Prostate gland (tissue), 2 donors: ENCODE measurements at regions not wholly inside any gene's neighbourhood (a gene's known extent, or its start where the extent isn't known, plus 50 kb on each side); places are given as distances from the start of the nearest gene placed in this dataset.
A peak's percentile ranks its signal among the peaks of the same experiment; 100 is the strongest.

ENCODE experiments used
- DNase-seq: peaks from one replicate; pipeline ENCODE4 v3.0.0-alpha.2; 2019; ENCODE audit warnings: low spot score
- H3K27ac ChIP-seq, 2 donors: fragments of 200-600 bp; sonication (generic); 2 replicates each; pipeline ENCODE4 v1.5.1; 2017 to 2019
- H3K27me3 ChIP-seq: fragments of 200-600 bp; sonication (generic); replicated peaks from 2 replicates; pipeline ENCODE4 v1.5.1; 2019; ENCODE audit not compliant: insufficient read depth
- H3K36me3 ChIP-seq, 2 donors: fragments of 200-600 bp; sonication (generic); 1 replicate in 1 of 2; 2 replicates in 1 of 2; pipeline versions ENCODE4 v1.5.1 to v1.8.1; 2017 to 2019
- H3K4me1 ChIP-seq: fragments of 200-600 bp; sonication (generic); replicated peaks from 2 replicates; pipeline ENCODE4 v1.5.1; 2019
- H3K4me3 ChIP-seq, 2 donors: fragments of 200-600 bp; sonication (generic); 2 replicates each; pipeline ENCODE4 v1.5.1; 2017 to 2019
- H3K9me3 ChIP-seq: fragments of 200-600 bp; sonication (generic); 2 replicates; pipeline ENCODE4 v1.5.1; 2017
- POLR2A ChIP-seq: fragments of 450-650 bp; IDR thresholded peaks from one replicate; pipeline ENCODE4 v1.6.1; 2016; ENCODE audit warnings: antibody characterized with exemption, mild to moderate bottlenecking
- POLR2AphosphoS5 ChIP-seq: sonication (generic); formaldehyde crosslinking; IDR thresholded peaks from one replicate; pipeline ENCODE4 v1.6.1; 2017; ENCODE audit warnings: antibody characterized with exemption
- WGBS: methylation state at CpG from one replicate; pipeline ENCODE4 v1.1.5; 2018; 5-methylcytosine and 5-hydroxymethylcytosine counted together
- intact Hi-C: fragments of 100-400 bp; cut with DNase I; formaldehyde crosslinking; loops from one replicate; pipeline ENCODE4 v1.14.2; 2022
- TF ChIP-seq, protein P1 (sequence below), 4 experiments: fragments of 200-600 bp in 2 of 4; fragments of 450-650 bp in 2 of 4; sonication (generic) in 2 of 4; IDR thresholded peaks; 1 replicate in 3 of 4; 2 replicates in 1 of 4; pipeline ENCODE4 v1.5.1; 2016 to 2019; ENCODE audit warnings: antibody characterized with exemption in 4 of 4, mild to moderate bottlenecking in 2 of 4, moderate library complexity in 2 of 4

DNA sequence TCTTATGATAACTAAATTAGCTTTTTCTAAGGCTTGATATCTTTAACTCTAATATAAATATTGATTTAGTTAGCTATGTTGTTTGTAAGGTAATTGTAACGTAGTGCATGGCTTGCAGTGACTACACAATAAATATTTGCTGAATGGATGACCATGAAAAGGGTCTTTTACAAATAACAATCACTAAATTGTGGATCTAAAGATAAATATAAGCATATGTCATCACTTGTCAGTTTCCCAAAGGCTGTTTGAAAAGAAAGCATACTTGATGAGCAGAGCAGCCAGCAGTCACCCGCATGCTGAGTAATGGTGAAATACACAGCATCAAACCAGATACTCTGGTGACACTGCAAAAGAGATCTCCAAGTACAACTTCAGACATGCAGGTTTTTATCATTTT is 92.5 kb upstream of the FMN2 start:
- intact Hi-C loops: no loop called here
- DNase-seq: no peak
- TF ChIP-seq POLR2AphosphoS5 (no peak), POLR2A (no peak)
- TF ChIP-seq, protein P1, sequence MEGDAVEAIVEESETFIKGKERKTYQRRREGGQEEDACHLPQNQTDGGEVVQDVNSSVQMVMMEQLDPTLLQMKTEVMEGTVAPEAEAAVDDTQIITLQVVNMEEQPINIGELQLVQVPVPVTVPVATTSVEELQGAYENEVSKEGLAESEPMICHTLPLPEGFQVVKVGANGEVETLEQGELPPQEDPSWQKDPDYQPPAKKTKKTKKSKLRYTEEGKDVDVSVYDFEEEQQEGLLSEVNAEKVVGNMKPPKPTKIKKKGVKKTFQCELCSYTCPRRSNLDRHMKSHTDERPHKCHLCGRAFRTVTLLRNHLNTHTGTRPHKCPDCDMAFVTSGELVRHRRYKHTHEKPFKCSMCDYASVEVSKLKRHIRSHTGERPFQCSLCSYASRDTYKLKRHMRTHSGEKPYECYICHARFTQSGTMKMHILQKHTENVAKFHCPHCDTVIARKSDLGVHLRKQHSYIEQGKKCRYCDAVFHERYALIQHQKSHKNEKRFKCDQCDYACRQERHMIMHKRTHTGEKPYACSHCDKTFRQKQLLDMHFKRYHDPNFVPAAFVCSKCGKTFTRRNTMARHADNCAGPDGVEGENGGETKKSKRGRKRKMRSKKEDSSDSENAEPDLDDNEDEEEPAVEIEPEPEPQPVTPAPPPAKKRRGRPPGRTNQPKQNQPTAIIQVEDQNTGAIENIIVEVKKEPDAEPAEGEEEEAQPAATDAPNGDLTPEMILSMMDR (IDR thresholded peaks at IDR 0.05): no peak
- H3K9me3 ChIP-seq: no peaks in the 10 kb centered on the region
- H3K27ac ChIP-seq: no peak overlapping the region
- no peak overlapping the region for H3K4me3 ChIP-seq
- H3K4me1 ChIP-seq: no peaks in the 10 kb centered on the region
- H3K36me3 ChIP-seq: no peaks in the 10 kb centered on the region
- 65% methylated on average over 2 of the region's 2 CpGs for WGBS
- peaks cover 12% of the 10 kb centered on the region for H3K27me3 ChIP-seq

GRCh38 chr1:240000634-240001033 is 91.0 kb upstream of the FMN2 start:
- TF ChIP-seq, protein P1 (IDR thresholded peaks at IDR 0.05): no peak
- TF ChIP-seq POLR2A: no peak
- TF ChIP-seq POLR2AphosphoS5: no peak

DNA sequence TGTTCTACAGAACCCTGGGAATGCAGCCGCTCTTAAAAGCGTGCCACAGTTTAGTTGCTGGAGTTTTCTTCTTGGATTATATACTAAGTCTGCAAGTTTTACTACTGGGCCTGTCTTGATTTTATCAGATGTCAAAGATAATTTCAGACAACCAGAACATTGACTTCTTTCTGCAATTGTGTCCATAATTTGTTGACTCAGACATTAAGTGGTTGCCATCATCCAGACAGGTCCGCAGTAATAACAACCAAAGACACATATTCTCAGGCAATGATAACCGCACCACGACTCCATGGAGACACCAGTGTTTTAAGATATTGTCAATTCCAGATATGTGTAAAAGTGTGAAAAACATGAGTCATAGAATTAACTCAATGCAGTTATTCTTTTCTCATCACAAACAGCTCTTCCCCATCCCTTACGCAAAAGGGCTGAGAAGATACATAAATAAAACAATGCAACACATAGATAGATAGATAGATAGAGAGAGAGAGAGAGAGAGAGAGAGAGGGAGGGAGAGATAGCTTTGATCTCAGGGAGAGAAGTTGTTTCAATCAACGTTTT is 90.4 kb upstream of the FMN2 start:
- H3K27me3 ChIP-seq: peaks cover 12% of the 10 kb centered on the region
- WGBS: 38% methylated on average over 7 of the region's 7 CpGs
- no peaks in the 10 kb centered on the region for H3K9me3 ChIP-seq

More at GRCh38 chr1:240000634-240001033, 91.0 kb upstream of the FMN2 start:
- Histone ChIP-seq H3K4me1 (no peaks in the 10 kb centered on the region), H3K4me3 (no peak overlapping the region), H3K9me3 (no peaks in the 10 kb centered on the region), H3K36me3 (no peaks in the 10 kb centered on the region), H3K27ac (no peak overlapping the region), H3K27me3 (peaks cover 12% of the 10 kb centered on the region)
- 63% methylated on average over 4 of the region's 4 CpGs for WGBS
- no peak for DNase-seq
- intact Hi-C loops: no loop called here

DNA sequence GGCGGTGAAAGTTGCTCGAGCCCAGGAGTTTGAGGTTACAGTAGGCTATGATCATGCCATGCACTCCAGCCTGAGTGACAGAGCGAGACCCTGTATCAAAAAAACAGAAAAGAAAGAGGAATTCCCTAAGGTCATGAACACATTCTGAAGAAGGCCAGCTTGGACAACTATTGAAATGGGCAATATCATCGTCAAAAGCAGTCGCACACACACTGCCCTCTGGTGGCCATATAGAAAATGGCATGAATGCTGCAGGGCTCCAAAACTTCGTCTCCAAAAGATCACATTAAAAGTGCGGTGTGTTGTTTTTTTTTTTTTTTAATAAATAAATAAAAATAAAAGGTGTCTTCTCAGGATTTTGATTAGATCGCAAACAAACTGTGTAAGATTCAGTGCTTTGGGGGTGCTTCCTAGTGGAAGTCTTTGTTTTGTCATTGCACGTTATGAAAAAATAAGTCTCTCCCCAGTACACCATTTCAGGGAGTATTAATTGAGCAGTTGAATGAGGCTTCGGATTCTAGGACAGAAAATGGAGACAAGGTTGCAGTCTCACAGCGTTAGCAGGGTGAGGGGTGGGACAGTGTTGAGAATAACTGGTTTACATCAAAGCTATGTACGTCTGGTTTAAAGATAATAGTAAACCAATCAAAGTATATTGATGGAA is 87.5 kb upstream of the FMN2 start:
- intact Hi-C loops: no loop called here

More for the DNA sequence above, 90.4 kb upstream of the FMN2 start:
- TF ChIP-seq, protein P1 (IDR thresholded peaks at IDR 0.05): no peak
- Histone ChIP-seq H3K4me3 (no peak overlapping the region), H3K4me1 (no peaks in the 10 kb centered on the region), H3K36me3 (no peaks in the 10 kb centered on the region), H3K27ac (no peak overlapping the region)
- intact Hi-C loops: no loop called here
- DNase-seq: no peak

More for the DNA sequence above, 87.5 kb upstream of the FMN2 start:
- TF ChIP-seq POLR2A (no peak), POLR2AphosphoS5 (no peak)
- TF ChIP-seq, protein P1 (IDR thresholded peaks at IDR 0.05): peak in 1 of 4 experiments; percentile 37
- H3K27me3 ChIP-seq: peaks cover 6% of the 10 kb centered on the region
- H3K4me3 ChIP-seq: no peak overlapping the region
- no peaks in the 10 kb centered on the region for H3K36me3 ChIP-seq
- no peak overlapping the region for H3K27ac ChIP-seq
- no peaks in the 10 kb centered on the region for H3K9me3 ChIP-seq
- H3K4me1 ChIP-seq: no peaks in the 10 kb centered on the region
- DNase-seq: no peak
- WGBS: 64% methylated on average over 12 of the region's 12 CpGs
